Kidney (tissue), 13 donors: ENCODE measurements at regions not wholly inside any gene's neighbourhood (a gene's known extent, or its start where the extent isn't known, plus 50 kb on each side); places are given as distances from the start of the nearest gene placed in this dataset.
A peak's percentile ranks its signal among the peaks of the same experiment; 100 is the strongest.

ENCODE experiments used
- DNase-seq, 5 donors: peaks; one replicate each; pipeline ENCODE4 v3.0.0-alpha.2; 2013 to 2020
- FAIRE-seq: peaks from 2 replicates; lab custom pipeline; 2012; peaks lifted over from hg19 to GRCh38; lab: Jason Lieb, UNC
- H3K27ac ChIP-seq, 2 donors: one replicate each; pipeline ENCODE4 v1.7.0; 2013; ENCODE audit warnings: low read depth in 2 of 2, low read length in 2 of 2, inconsistent platforms in 1 of 2
- H3K27me3 ChIP-seq: one replicate; pipeline ENCODE4 v1.7.1; 2013; ENCODE audit warnings: low read length, inconsistent platforms; ENCODE audit not compliant: control insufficient read depth, insufficient read depth
- H3K36me3 ChIP-seq, 3 donors: one replicate each; pipeline versions ENCODE4 v1.7.0 to v1.7.1; 2013; ENCODE audit warnings: low read length in 3 of 3, control low read depth in 1 of 3, inconsistent platforms in 1 of 3; ENCODE audit not compliant: insufficient read depth in 3 of 3, control insufficient read depth in 2 of 3
- H3K4me1 ChIP-seq, 3 donors: one replicate each; pipeline versions ENCODE4 v1.7.0 to v1.7.1; 2013; ENCODE audit warnings: low read length in 3 of 3, inconsistent platforms in 1 of 3, low read depth in 1 of 3; ENCODE audit not compliant: control insufficient read depth in 2 of 3, insufficient read depth in 2 of 3
- H3K4me3 ChIP-seq, 3 donors: one replicate each; pipeline versions ENCODE4 v1.7.0 to v1.8.1; 2013; ENCODE audit warnings: low read length in 3 of 3, control low read depth in 1 of 3, inconsistent platforms in 1 of 3
- H3K9ac ChIP-seq, 3 donors: one replicate each; pipeline versions ENCODE4 v1.7.0 to v1.7.1; 2013; ENCODE audit warnings: low read length in 3 of 3, control low read depth in 1 of 3, inconsistent platforms in 1 of 3
- H3K9me3 ChIP-seq, 3 donors: one replicate each; pipeline versions ENCODE4 v1.7.0 to v1.7.1; 2013; ENCODE audit warnings: low read length in 3 of 3, control low read depth in 1 of 3, inconsistent platforms in 1 of 3; ENCODE audit not compliant: control insufficient read depth in 2 of 3, insufficient read depth in 1 of 3
- intact Hi-C: fragments of 100-400 bp; cut with DNase I; formaldehyde crosslinking; loops from one replicate; pipeline ENCODE4 v1.11.1; 2022
- TF ChIP-seq, protein P1 (sequence below): IDR thresholded peaks from 3 replicates; pipeline ENCODE4 v1.5.1; 2012; ENCODE audit warnings: mild to moderate bottlenecking, moderate library complexity, borderline replicate concordance; ENCODE audit not compliant: insufficient read depth; ENCODE audit errors: extremely low read depth
- donor health status: control.
- donor health status: control.
- donor health status: control.
- donor health status: control.
- donor health status: control.
- donor health status: DM: yes; HTN: yes; CAD: no.
- donor health status: Normal renal cell carcinoma (clear cell type).

DNA sequence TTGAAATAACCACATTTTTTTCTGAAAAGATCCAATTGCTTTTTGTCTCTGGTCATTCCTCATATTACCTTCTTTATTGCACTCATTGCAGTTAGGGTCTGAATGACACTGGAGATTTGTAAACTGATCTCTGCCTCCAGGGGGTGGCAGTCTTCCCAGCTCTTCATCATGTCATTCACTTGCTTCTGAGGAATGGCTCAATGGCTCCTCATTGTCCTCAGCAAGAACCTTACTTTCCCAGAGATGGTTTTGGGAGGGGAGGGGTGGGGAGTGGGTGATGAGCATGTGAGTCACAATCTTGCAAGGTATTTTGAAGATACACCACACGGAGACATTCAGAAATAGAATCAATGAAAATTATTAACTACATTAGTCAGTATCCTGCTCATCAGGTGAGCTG, 159.8 kb upstream of the GAS1 start:
- Histone ChIP-seq H3K4me3 (no peak overlapping the region), H3K9ac (no peak overlapping the region), H3K4me1 (peaks cover 0 to 2% (median 0%) of the 10 kb centered on the region in 3 donors), H3K27ac (no peak overlapping the region), H3K9me3 (no peaks in the 10 kb centered on the region), H3K36me3 (no peaks in the 10 kb centered on the region), H3K27me3 (no peaks in the 10 kb centered on the region)
- peak in 2 of 5 donors; percentile 37 to 46 for DNase-seq
- FAIRE-seq, result no peak
- TF ChIP-seq, protein P1, sequence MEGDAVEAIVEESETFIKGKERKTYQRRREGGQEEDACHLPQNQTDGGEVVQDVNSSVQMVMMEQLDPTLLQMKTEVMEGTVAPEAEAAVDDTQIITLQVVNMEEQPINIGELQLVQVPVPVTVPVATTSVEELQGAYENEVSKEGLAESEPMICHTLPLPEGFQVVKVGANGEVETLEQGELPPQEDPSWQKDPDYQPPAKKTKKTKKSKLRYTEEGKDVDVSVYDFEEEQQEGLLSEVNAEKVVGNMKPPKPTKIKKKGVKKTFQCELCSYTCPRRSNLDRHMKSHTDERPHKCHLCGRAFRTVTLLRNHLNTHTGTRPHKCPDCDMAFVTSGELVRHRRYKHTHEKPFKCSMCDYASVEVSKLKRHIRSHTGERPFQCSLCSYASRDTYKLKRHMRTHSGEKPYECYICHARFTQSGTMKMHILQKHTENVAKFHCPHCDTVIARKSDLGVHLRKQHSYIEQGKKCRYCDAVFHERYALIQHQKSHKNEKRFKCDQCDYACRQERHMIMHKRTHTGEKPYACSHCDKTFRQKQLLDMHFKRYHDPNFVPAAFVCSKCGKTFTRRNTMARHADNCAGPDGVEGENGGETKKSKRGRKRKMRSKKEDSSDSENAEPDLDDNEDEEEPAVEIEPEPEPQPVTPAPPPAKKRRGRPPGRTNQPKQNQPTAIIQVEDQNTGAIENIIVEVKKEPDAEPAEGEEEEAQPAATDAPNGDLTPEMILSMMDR, result peak; percentile 11
- intact Hi-C loops, result no loop called here

DNA sequence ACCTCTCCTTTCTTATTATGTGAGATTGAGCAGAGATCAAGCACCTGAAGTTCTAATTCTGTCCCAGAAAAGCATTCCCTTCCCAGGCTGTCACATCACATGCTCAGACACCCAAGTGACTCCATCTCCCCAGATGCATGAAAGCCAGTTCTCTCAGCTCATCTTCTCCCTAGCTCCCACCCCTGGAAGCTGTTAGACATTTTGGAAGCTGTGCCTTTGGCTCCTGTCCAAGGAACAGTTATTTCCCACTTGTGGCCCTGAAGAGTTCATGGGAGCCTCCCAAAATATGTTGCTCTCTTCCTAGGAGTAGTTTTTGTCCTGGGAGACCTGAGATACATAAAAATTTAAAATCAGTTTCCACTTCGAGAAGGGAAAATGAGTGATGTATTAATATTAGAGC, 161.4 kb upstream of the GAS1 start:
- no peak overlapping the region for H3K27ac ChIP-seq

DNA sequence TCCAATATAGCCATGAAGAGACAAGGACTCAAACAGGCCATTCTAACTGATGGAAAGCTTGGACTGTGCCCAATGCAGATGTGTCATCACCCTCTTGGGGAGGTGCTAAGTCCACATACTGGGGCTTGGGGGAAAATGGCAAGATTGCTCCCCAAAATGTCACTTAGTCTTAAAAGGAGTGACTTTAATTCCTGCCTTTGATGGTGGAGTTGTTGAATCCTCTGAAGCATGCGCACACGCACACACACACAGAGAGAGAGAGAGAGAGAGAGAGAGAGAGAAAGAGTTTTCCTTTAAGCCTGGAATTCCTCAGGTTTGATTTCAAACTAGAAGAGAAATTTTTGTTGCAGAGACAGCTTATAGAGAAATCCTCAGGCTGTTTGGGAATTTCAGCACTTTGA, 161.9 kb upstream of the GAS1 start:
- Histone ChIP-seq H3K9ac (no peak overlapping the region), H3K27ac (no peak overlapping the region), H3K9me3 (no peaks in the 10 kb centered on the region), H3K27me3 (no peaks in the 10 kb centered on the region), H3K4me1 (peaks cover 0 to 2% (median 0%) of the 10 kb centered on the region in 3 donors), H3K4me3 (no peak overlapping the region), H3K36me3 (no peaks in the 10 kb centered on the region)
- DNase-seq (peak in 1 of 5 donors; percentile 34), FAIRE-seq (no peak)
- TF ChIP-seq, protein P1, result no peak
- intact Hi-C loops, result no loop called here

More for the DNA sequence above, 161.4 kb upstream of the GAS1 start:
- peak in 1 of 5 donors; percentile 42 for DNase-seq
- Histone ChIP-seq H3K4me3 (no peak overlapping the region), H3K27me3 (no peaks in the 10 kb centered on the region), H3K9me3 (no peaks in the 10 kb centered on the region), H3K9ac (no peak overlapping the region), H3K4me1 (peaks cover 0 to 2% (median 0%) of the 10 kb centered on the region in 3 donors), H3K36me3 (no peaks in the 10 kb centered on the region)
- intact Hi-C loops, result no loop called here
- no peak for FAIRE-seq
- TF ChIP-seq, protein P1, result no peak

DNA sequence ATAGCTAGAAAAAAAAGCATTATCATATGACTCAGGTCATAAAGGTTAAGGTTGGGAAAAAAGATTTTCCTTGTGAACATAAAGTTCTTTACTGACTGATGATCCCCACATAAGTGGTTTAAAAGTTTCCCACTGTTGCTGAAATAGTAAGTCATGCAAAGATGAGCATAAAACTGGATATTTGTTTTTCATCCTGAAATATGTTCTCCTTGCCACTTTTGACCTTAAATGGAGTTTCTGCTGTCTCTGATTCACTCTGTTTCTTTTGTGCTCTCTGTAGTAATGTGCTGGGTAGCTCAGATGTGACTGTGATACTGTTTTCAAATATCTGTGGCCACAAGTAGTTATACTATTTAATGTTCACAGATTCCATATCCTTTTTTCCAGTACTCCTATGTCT, 162.5 kb upstream of the GAS1 start:
- intact Hi-C loops, result no loop called here
- Histone ChIP-seq H3K4me3 (no peak overlapping the region), H3K9ac (no peak overlapping the region), H3K9me3 (no peaks in the 10 kb centered on the region), H3K27ac (no peak overlapping the region), H3K27me3 (no peaks in the 10 kb centered on the region), H3K4me1 (peaks cover 0 to 2% (median 0%) of the 10 kb centered on the region in 3 donors), H3K36me3 (no peaks in the 10 kb centered on the region)
- TF ChIP-seq, protein P1, result no peak
- DNase-seq (no peak), FAIRE-seq (no peak)
